ENCODE measurements at regions not wholly inside any gene's neighbourhood (a gene's known extent, or its start where the extent isn't known, plus 50 kb on each side); places are given as distances from the start of the nearest gene placed in this dataset.

DNA sequence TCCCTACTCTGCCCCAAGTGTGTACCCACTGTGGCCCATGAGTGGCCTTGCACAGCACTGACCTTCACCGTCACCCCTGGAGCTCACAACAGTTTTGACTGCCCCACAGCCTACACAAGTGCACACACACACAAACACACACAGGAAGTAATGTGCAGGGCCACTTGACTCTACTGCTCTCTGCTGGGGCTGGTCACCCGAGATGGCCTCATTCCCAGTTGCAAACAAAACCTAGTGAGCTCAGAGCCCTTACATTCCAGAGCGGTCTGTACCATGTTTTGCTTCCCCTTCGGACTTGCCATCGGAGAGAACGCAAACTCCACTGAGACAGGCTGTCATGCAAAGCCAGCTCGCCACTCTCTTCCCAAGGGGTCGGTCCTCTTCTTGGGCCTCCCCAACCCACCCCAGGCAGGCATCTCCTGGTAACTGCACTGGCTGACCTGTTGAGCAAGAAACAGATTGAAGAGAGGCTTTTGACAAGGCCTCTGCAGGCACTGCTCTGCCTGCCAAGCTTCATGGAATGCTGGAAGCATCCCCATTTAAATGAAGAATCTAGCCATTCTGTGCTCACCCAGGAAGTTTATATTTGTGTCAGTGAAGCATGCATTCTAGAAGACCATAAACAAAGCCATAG, 232.0 kb upstream of the IGF1R start:
- TF ChIP-seq, protein P1, sequence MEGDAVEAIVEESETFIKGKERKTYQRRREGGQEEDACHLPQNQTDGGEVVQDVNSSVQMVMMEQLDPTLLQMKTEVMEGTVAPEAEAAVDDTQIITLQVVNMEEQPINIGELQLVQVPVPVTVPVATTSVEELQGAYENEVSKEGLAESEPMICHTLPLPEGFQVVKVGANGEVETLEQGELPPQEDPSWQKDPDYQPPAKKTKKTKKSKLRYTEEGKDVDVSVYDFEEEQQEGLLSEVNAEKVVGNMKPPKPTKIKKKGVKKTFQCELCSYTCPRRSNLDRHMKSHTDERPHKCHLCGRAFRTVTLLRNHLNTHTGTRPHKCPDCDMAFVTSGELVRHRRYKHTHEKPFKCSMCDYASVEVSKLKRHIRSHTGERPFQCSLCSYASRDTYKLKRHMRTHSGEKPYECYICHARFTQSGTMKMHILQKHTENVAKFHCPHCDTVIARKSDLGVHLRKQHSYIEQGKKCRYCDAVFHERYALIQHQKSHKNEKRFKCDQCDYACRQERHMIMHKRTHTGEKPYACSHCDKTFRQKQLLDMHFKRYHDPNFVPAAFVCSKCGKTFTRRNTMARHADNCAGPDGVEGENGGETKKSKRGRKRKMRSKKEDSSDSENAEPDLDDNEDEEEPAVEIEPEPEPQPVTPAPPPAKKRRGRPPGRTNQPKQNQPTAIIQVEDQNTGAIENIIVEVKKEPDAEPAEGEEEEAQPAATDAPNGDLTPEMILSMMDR (IDR thresholded peaks at IDR 0.05; ENCODE audit: low read depth, low read length): no peak
- TF ChIP-seq EZH2phosphoT487 (IDR thresholded peaks at IDR 0.05; ENCODE audit: low read depth): no peak

Data from OCI-LY3 (cell line).